ENCODE measurements at regions not wholly inside any gene's neighbourhood (a gene's known extent, or its start where the extent isn't known, plus 50 kb on each side); places are given as distances from the start of the nearest gene placed in this dataset.
"Not testable (repeated sequence)": the region's sequence is repeated elsewhere in the genome, so short reads cannot be mapped to it uniquely, and the experiment has no call there.

DNA sequence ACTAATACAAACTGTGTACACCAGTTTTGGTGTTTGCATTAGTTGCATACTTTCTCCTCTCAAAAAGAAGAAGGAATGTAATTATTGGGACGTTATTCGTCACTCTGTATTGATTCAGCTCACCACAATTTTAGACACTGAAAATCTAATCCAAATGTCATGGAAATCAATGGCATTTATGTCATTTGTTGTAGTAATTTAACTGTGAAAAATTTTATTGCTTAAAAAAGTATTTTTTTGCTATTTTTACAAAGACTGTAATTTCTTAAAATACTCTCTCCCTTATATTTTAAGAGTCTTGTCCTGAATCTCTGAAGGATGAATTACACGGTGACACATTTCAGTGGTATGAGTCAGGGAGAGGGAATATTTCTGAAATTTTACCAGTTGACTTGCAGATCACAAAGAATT, 2117.6 kb downstream of the PCDH9 start:
- FAIRE-seq (no peak), DNase-seq (ENCODE audit: insufficient read length, low spot score) (peak; percentile 5)

DNA sequence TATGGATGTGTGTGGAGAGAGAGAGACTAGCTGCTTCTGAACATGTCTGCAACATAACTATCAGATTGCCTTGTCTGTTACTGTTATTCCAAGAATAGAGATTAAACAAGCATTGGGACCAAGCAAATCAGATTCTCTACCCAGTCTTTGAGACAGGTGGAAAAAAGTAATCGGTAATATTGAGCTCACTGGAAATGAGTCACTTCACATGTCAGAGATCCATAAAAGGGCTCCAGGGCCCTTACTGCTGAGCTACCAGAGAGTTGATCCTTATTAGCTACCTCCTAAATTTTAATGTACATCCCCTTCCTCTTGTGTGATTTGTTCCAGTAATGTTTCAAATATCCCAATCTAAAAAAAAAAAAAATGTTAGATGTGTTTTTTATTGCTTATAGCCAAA, 2118.0 kb downstream of the PCDH9 start:
- DNase-seq (ENCODE audit: insufficient read length, low spot score) (no peak), FAIRE-seq (no peak)

DNA sequence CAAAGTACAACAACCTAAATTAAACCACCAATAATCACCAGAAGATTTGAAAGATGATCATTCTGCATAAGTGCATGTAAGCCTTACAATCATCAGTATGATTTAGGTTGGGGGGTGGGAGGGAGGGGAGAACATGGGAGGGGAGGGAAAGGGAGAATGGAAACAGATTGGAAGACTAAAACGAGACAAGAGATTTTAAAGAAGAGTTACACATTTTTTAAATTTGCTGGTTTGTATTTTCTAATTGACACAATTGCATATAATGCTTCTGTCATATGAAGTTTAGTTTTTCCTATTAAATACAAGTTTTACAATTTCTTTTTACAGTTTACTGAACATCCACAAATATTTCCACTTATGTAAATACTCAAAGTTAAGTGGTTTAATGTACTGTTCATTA, 2118.9 kb downstream of the PCDH9 start:
- no peak for FAIRE-seq
- DNase-seq (ENCODE audit: insufficient read length, low spot score): no peak

DNA sequence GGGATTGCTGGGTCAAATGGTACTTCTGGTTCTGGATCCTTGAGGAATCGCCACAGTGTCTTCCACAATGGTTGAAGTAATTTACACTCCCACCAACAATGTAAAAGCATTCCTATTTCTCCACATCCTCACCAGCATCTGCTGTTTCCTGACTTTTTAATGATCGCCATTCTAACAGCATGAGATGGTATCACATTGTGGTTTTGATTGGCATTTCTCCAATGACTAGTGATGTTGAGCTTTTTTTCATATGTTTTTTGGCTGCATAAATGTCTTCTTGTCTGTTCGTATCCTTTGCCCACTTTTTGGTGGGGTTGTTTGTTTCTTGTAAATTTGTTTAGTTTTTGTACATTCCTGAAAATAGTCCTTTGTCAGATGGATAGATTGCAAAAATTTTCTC, 2125.7 kb downstream of the PCDH9 start:
- not testable (repeated sequence) for FAIRE-seq; DNase-seq (ENCODE audit: insufficient read length, low spot score)

DNA sequence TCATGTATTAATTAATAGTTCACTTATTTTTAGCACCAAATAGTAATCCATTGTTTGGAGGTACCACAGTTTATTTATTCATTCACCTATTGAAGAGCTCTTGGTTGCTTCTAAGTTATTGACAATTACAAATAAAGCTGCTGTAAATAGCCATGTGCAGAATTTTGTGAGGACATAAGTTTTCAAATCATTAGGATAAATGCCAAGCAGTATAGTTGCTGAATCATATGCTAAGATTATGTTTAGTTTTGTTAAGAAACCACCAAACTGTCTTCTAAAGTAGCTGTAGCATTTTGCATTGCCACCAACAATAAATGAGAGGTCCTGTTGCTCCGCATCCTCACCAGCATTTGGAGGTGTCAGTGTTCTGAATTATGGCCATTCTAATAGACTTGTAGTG, 2126.8 kb downstream of the PCDH9 start:
- no peak for DNase-seq (ENCODE audit: insufficient read length, low spot score)
- no peak for FAIRE-seq

DNA sequence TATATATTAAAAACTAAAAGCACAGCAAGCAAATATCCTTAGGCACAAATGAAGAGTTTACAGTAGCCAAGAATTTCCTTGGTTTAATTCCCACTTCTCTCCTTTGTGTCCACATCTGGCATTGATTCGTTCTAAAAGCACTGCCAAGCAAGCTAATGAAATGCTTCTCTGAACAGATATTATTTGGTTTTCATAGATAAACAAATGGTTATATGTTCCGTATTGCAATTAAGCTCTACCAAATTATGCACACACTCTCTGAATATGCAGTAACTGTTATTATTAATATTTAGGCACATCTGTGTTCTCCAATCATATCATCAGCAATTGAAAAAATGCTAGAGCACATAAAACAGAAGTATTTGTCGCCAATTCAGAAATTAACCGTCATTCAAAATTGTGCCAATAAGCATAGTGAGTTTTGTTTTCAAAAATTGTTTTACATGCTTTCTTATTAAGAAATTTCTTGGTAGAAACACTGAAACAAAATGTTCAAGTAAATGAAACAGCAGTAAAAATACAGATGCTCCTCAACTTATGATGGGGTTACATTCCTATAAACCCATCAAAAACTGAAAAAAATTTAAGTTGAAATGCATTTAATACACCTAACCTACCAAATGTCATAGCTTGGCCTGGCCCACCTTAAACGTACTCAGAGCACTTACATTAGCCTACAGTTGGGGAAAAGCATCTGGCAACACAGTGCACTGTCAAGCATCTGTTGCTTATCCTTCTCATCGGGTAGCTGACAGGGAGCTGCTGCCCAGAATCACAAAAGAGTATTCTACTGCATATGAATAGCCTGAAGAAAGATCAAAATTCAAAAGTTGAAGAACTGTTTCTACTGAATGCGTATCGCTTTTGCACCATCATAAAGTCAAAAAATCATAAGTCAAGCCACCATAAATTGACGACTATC, 2134.7 kb downstream of the PCDH9 start:
- DNase-seq (ENCODE audit: insufficient read length, low spot score): no peak
- FAIRE-seq: no peak

DNA sequence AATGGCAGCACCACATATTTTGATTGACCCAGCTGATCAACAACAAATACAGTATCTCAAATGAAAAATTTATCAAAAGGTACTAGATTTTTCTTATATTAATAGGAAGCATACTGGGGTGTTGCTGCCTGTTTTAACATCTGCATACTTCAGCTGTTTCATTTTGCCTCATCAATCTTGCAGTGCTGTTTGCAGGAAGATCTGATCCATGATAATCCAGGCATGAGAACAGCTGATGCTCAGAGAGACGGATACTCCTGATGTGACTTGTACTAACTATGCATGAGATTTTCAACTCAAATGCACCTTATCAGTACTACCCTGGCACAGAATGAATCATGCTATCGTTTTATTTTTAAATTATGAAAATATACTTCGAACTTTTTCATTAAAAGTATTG, 2136.8 kb downstream of the PCDH9 start:
- FAIRE-seq (no peak), DNase-seq (ENCODE audit: insufficient read length, low spot score) (no peak)

DNA sequence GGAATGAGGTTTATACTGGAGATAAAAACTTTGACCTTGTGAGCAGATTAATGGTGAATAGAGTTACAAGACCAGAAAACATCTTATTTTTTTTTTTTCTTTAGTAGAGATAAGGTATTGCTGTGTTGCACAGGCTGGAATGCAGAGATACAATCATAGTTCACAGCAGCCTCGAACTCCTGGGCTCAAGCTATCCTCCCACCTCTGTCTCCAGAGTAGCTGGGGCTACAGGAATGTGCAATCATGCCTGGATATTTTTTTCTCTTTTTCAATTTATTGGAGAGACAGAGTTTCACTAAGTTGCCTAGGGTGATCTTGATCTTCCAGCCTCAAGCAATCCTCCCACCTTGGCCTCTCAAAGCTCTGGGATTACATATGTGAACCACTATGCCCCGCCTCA, 2139.1 kb downstream of the PCDH9 start:
- DNase-seq (ENCODE audit: insufficient read length, low spot score): no peak

DNA sequence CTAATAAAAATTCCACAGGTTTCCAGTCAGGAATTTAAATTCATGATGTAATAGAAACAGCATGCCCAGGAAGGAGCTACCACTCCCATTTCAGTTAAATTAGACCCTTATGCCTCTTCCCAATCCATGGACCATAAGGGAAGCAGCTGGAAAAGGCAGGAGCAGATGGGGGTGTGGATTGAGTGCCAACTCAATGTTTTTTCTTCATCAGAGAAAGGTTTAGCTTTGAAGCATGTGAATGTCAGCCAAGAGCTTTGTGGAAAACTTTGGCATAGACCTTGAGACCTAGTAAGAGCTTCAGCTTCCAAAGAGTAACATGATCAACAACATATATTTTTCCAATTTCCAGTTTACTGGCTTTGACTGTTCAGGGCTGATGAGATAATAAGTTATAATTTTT, 2139.9 kb downstream of the PCDH9 start:
- no peak for FAIRE-seq
- DNase-seq (ENCODE audit: insufficient read length, low spot score): no peak

More for the DNA sequence above, 2139.1 kb downstream of the PCDH9 start:
- no peak for FAIRE-seq

DNA sequence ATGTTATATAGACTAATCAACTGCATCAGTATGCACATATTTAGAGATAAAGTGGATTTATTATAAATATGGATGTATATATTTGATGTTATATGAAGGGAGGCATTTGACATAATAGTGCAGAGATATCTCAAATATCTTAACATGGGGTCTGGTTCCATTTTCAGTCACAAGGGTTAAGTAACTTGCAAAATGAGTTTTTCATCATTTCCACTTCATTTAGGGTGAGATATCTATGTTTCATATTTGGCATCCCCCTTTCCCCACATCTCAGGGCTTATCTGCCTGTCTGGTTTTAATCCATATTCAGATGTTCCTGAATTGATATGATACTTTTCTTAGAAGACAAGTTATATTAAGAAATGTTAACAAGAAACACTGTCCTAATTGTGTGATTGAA, 2141.2 kb downstream of the PCDH9 start:
- DNase-seq (ENCODE audit: insufficient read length, low spot score) (no peak), FAIRE-seq (no peak)

DNA sequence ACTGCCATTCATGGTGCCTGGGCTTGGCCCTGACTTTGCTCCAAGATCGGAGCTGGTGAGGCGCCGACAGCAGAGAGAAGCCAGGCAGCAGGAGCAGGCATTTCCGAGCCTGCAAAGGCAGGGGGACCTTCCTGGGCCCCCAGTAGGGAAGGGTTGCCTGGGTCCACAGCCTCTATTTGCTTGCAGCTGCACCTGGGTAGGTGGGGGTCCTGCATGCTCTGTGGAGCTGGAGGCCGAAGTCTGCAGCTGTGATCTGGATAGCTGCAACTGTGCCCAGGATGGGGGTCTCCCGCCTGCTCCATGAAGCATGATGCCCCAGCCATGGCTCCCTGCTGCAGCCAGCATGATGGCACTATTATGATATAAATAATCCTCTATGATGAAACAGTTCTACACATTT, 2144.2 kb downstream of the PCDH9 start:
- FAIRE-seq (no peak), DNase-seq (ENCODE audit: insufficient read length, low spot score) (no peak)

DNA sequence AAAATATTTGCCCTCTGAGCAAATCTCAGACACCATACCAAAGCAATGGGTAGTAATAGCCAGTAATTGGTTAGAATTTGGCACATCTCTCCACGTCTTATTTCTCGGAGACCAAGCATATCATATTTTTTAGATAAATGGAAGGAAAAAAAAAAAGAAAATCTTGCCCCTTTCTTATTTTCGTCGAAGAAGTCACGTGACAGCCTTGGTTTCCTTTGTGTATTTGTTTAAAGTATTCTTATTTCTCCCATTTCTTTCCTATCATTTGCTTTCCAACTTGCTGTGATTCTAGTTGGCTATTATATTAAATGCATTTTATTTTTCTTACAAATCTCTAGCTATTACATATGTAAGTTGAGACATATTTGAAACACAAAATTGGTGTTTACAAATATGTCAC, 2155.9 kb downstream of the PCDH9 start:
- FAIRE-seq (no peak), DNase-seq (ENCODE audit: insufficient read length, low spot score) (no peak)

DNA sequence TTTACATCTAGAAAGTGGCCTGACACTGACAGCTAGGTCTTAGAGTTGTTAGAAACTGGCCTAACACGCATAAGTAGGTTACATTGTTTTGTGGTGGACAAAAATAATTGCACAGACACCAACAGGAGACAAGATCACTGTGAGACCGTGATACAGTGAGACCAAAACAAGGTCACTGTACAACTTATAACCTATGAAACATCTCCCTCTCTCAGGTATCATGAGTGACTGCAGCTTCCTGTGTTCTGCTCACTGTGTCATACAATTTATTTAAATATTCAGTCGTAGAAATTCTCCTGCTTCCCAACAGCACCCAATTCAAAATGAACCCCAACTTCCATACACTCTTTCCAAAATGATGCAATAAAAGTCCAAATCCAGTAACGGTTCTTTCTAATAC, 2165.2 kb downstream of the PCDH9 start:
- no peak for FAIRE-seq

DNA sequence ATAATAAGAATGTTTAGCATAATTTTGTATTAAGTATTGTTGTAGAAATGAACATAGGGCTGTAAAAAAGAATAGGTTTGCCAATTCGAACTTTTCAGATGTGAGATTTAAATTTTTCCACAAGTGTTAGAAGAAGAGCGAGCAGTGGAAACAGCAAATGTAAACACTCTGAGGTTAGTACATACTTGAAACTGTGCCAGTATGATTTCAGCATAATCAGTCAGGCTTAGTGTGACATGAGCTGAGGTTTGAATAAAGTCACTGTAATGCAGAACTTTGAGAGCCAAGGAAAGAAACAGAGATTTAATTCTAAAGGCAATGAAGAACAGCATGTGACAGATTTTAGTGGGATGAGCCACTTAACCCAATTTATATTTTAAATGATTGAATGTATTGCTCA, 2166.4 kb downstream of the PCDH9 start:
- no peak for DNase-seq (ENCODE audit: insufficient read length, low spot score)
- FAIRE-seq: no peak

More for the DNA sequence above, 2165.2 kb downstream of the PCDH9 start:
- no peak for DNase-seq (ENCODE audit: insufficient read length, low spot score)

DNA sequence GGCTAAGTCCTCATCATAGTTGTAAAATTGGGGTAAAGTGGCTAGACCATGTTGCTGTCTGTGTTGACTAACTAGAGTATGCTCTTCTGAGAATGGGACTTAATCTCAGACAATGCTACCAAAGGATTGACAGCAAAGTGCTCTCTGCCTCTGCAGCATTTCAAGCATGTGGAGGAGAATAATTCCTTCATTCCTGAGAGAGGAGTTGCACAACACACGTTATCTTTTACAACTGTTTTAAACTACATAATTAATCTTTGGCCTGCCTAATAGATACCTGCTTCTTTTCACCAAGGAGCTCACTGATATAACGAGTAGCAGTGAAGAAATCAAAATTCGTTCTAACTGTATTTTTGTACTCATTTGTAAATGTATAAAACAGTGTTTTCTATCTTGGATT, 2172.2 kb downstream of the PCDH9 start:
- FAIRE-seq (no peak), DNase-seq (ENCODE audit: insufficient read length, low spot score) (no peak)

DNA sequence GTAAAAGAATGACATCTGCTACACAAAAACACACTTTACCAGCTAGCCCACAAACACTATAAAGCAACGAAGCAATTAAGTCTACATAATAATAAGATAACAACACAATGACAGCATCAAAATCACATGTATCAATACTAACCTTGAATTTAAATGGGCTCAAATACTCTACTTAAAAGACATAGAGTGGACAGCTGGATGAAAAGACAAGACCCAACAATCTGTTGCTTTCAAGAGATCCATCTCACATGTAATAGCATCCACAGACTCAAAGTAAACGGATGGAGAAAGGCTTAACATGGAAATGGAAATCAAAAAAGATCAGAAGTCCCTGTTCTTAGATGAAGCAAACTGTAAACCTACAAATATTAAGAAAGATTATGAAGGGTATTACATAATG, 2175.9 kb downstream of the PCDH9 start:
- no peak for DNase-seq (ENCODE audit: insufficient read length, low spot score)
- FAIRE-seq: no peak

DNA sequence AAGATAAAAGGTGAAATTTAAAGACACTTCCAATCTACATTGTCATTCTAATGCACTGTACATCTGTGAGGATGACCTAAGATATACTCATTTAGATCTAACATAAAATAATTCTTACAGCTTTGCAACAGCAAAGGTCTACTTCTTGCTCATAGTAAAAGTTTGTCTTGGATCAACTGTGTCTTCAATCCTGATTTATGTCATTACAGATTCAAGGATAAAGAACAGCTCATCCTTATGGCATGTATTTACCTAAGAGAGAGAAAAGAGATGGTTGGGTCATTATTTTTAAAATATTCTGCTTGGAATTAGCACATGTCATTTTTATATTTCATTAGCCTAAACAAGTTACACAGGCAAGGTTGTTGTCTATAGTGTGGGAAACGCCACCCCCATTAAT, 2193.1 kb downstream of the PCDH9 start:
- DNase-seq (ENCODE audit: insufficient read length, low spot score) (peak; percentile 5), FAIRE-seq (no peak)

DNA sequence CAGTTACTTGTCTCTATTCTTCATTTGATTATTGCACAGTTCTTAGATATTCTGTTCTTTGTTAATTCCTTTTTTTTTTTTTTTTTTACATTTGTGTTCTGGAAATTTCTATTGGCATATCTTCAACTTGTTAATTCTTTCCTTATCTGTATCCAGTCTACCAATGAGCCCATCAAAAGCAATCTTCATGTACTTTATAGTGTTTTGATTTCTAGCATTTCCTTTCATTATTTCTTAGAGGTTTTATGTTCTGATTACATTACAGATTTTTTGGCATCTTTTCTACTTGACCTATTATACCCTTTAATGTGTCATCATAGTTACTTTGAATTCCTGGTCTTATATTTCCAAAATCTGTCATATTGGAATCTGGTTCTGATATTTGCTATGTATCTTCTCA, 2194.8 kb downstream of the PCDH9 start:
- no peak for FAIRE-seq
- no peak for DNase-seq (ENCODE audit: insufficient read length, low spot score)

DNA sequence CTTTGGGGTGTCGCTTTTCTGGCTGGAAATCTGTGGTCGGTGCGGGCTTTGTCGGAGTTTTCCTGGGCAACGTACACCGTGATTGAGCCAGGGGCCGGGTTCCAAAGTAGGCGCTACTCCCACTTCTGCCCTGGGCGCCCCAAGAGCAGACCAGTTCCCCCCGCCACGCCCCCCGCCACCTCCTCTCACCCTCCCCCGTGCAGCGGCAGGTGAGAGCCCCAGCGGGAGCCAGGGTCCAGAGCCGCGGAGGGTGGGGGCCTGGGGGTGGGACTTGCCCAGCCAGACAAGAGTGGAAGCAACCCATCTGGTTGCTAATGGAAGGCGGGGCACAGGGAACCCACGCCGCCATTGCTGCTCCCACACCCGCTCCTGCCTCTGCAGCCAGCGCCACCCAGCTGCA, 2195.9 kb downstream of the PCDH9 start:
- no peak for DNase-seq (ENCODE audit: insufficient read length, low spot score)
- FAIRE-seq: no peak

DNA sequence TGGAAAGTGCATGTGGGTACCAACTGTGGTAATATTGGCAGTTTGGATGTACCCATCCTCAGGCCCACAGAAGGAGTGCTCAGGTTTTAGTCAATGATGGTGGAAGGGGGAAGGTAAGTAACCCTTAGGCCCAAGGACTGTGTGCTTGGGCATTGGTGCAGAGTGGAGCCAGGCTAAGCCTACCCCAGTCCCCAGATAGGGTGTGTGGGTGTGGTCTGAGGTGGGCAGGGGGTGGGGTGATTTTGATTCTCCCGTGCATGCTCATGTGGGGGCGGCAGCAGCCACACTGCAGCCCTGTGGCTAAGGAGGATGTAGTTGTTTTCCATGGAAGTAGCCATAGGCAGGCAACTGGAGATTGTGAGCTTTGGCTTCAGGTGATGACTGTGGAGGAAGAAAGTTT, 2197.3 kb downstream of the PCDH9 start:
- no peak for DNase-seq (ENCODE audit: insufficient read length, low spot score)
- no peak for FAIRE-seq

DNA sequence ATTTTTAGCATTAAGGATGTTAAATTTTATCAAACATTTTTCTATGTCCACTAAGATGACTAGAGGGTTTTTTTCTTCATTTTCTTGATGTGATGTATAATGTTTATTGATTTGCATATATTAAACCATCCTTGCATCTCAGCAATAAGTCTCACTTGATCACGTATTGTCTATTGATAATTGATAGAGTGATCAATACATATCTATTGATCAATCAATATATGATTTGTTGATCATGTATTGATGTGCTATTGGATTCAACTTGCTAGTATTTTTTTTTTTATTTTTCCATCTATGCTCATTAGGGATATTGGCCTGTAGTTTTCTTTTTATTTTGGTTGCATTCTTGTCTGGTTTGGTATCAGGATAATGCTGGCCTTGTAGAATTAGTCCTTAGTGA, 2202.0 kb downstream of the PCDH9 start:
- DNase-seq (ENCODE audit: insufficient read length, low spot score): no peak
- no peak for FAIRE-seq

DNA sequence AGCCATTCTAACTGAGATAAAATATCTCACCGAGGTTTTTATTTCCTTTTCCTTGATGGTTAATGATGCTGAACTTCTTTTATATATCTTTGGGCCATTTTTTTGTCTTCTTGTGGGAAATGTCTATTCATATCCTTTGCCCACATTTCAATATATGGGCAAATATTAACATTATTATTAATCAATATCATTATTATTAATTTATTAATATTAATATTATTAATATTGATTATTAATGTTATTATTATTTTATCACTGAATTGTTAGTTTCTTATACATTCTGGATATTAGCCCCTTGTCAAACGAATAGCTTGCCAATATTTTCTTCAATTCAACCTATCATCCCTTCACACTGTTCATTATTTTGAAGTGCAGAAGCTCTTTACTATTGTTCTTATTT, 2203.6 kb downstream of the PCDH9 start:
- FAIRE-seq (no peak), DNase-seq (ENCODE audit: insufficient read length, low spot score) (no peak)

DNA sequence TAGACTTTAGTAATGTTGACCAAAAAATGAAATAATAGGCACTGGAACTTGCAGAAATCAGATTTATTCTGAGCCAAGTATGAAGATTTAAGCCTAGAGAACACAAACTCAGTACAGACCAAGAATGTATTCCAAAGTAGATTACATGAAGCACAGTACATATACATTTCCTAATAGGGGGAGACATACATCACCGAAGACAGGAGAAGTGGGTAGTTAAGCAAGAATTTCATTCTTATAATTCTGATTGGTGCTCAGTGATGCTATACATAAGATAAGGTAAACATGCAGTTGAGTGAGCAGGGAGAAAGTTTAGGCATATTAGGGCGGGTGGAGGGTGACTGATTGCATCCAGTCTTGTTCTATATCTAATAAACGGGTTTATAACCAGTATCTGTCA, 2218.8 kb downstream of the PCDH9 start:
- FAIRE-seq: no peak
- DNase-seq (ENCODE audit: insufficient read length, low spot score): no peak

Measured in HTR-8/SVneo (cell line).